ENCODE measurements at regions not wholly inside any gene's neighbourhood (a gene's known extent, or its start where the extent isn't known, plus 50 kb on each side); places are given as distances from the start of the nearest gene placed in this dataset.

- TF ChIP-seq CTCF (IDR thresholded peaks at IDR 0.05), result no peak
- H3K27me3 ChIP-seq, result no peaks in the 10 kb centered on the region
- DNase-seq (no peak), ATAC-seq (no peak)
- intact Hi-C loops (cut with DNase I), result no loop called here
- H3K27ac ChIP-seq, result no peak overlapping the region
- H3K36me3 ChIP-seq (replicated peaks in 1 of 2; ENCODE audit: insufficient read depth in 1 of 2, low read depth in 2 of 2), result no peaks in the 10 kb centered on the region
- 78 to 85% methylated on average over 8 of the region's 8 CpGs for WGBS, 2 donors
- no peaks in the 10 kb centered on the region for H3K9me3 ChIP-seq
- H3K4me1 ChIP-seq, result no peaks in the 10 kb centered on the region
- no peak overlapping the region for H3K4me3 ChIP-seq
Measured at GRCh38 chr16:24643489-24643888, 86.0 kb upstream of the TNRC6A start.

GRCh38 chr16:24645739-24646645 lies 83.5 kb upstream of the TNRC6A start:
- TF ChIP-seq POLR2A (IDR thresholded peaks at IDR 0.05) (no peak), CTCF (IDR thresholded peaks at IDR 0.05) (no peak)
- DNase-seq, result peak in 2 of 4 donors; percentile 14 to 45
- Histone ChIP-seq H3K27ac (no peak overlapping the region), H3K36me3 (replicated peaks in 1 of 2; ENCODE audit: insufficient read depth in 1 of 2, low read depth in 2 of 2) (no peaks in the 10 kb centered on the region), H3K4me1 (no peaks in the 10 kb centered on the region), H3K27me3 (no peaks in the 10 kb centered on the region), H3K4me3 (no peak overlapping the region), H3K9me3 (no peaks in the 10 kb centered on the region)
- ATAC-seq, result peak; percentile 60
- WGBS, 2 donors, result 83 to 93% methylated on average over 4 to 5 of the region's 5 CpGs
- intact Hi-C loops (cut with DNase I), result no loop called here

- Histone ChIP-seq H3K36me3 (replicated peaks in 1 of 2; ENCODE audit: insufficient read depth in 1 of 2, low read depth in 2 of 2) (no peaks in the 10 kb centered on the region), H3K4me1 (no peaks in the 10 kb centered on the region), H3K9me3 (no peaks in the 10 kb centered on the region), H3K27ac (no peak overlapping the region), H3K27me3 (no peaks in the 10 kb centered on the region), H3K4me3 (no peak overlapping the region)
- WGBS, 2 donors, result 84 to 90% methylated on average over 2 of the region's 2 CpGs
- no peak for ATAC-seq
- intact Hi-C loops (cut with DNase I), result no loop called here
- TF ChIP-seq POLR2A (IDR thresholded peaks at IDR 0.05), result no peak
- TF ChIP-seq CTCF (IDR thresholded peaks at IDR 0.05), result no peak
- no peak for DNase-seq
Measured at GRCh38 chr16:24646646-24646995, 82.8 kb upstream of the TNRC6A start.

GRCh38 chr16:24652209-24652712 lies 77.2 kb upstream of the TNRC6A start:
- Histone ChIP-seq H3K36me3 (replicated peaks in 1 of 2; ENCODE audit: insufficient read depth in 1 of 2, low read depth in 2 of 2) (no peaks in the 10 kb centered on the region), H3K4me3 (no peak overlapping the region), H3K4me1 (no peaks in the 10 kb centered on the region), H3K27ac (no peak overlapping the region), H3K27me3 (no peaks in the 10 kb centered on the region), H3K9me3 (no peaks in the 10 kb centered on the region)
- ATAC-seq, result no peak
- no peak for DNase-seq
- WGBS, 2 donors, result 71 to 76% methylated on average over 4 of the region's 4 CpGs
- intact Hi-C loops (cut with DNase I), result no loop called here
- TF ChIP-seq POLR2A (IDR thresholded peaks at IDR 0.05) (no peak), CTCF (IDR thresholded peaks at IDR 0.05) (no peak)

- intact Hi-C loops (cut with DNase I), result no loop called here
- TF ChIP-seq POLR2A (IDR thresholded peaks at IDR 0.05), result no peak
- no peak for TF ChIP-seq CTCF (IDR thresholded peaks at IDR 0.05)
- no peak for DNase-seq
Measured at GRCh38 chr16:24652803-24653202, 76.6 kb upstream of the TNRC6A start.

More at GRCh38 chr16:24652803-24653202, 76.6 kb upstream of the TNRC6A start:
- WGBS, 2 donors, result 23% methylated on average over 1 of the region's 1 CpG
- H3K9me3 ChIP-seq, result no peaks in the 10 kb centered on the region
- no peaks in the 10 kb centered on the region for H3K4me1 ChIP-seq
- no peak overlapping the region for H3K4me3 ChIP-seq
- H3K27ac ChIP-seq, result no peak overlapping the region
- no peaks in the 10 kb centered on the region for H3K27me3 ChIP-seq
- no peaks in the 10 kb centered on the region for H3K36me3 ChIP-seq (replicated peaks in 1 of 2; ENCODE audit: insufficient read depth in 1 of 2, low read depth in 2 of 2)
- ATAC-seq, result no peak
